GM12878 (cell line): ENCODE measurements at regions not wholly inside any gene's neighbourhood (a gene's known extent, or its start where the extent isn't known, plus 50 kb on each side); places are given as distances from the start of the nearest gene placed in this dataset.

Experiments
- ATAC-seq: fragments of 200-7000 bp; cut with Tn5 transposase; 3 replicates; pipeline ENCODE4 v1.9.1; 2020; ENCODE audit warnings: mild to moderate bottlenecking, moderate library complexity
- BruUV-seq: library from RNA; stranded (reverse); fragments of 400-500 nt; replicated peaks from 2 replicates; lab custom pipeline; 2021; lab: Mats Ljungman, UMichigan
- CTCF ChIA-PET: fragments of 300-600 bp; sonication (Branson Sonifier 250); formaldehyde crosslinking; extraction: SDS; loops from one replicate; lab custom pipeline; 2021; ENCODE audit warnings: inconsistent platforms; lab: Yijun Ruan, JAX
- POLR2A ChIA-PET: fragments of 350-600 bp; formaldehyde crosslinking; extraction: SDS; loops from one replicate; lab custom pipeline; 2021; ENCODE audit warnings: inconsistent platforms; lab: Charles Lee
- RAD21 ChIA-PET: fragments of 300-600 bp; sonication (Branson Sonifier 250); formaldehyde crosslinking; loops from one replicate; lab custom pipeline; 2023; ENCODE audit warnings: antibody characterized with exemption; ENCODE audit not compliant: unreplicated experiment; lab: Charles Lee
- SMC1A ChIA-PET: fragments of 300-600 bp; sonication (Branson Sonifier 250); formaldehyde crosslinking; loops from one replicate; lab custom pipeline; 2023; ENCODE audit not compliant: unreplicated experiment, uncharacterized antibody; lab: Charles Lee
- DNase-seq: peaks from one replicate; pipeline ENCODE4 v3.0.0-alpha.2; 2011; ENCODE audit warnings: low read depth, low spot score
- FAIRE-seq: peaks from 3 replicates; lab custom pipeline; 2011; peaks lifted over from hg19 to GRCh38; lab: Jason Lieb, UNC
- H2AFZ ChIP-seq: 2 replicates; pipeline ENCODE4 v1.6.0; 2011; ENCODE audit warnings: low read depth, low read length, control low read depth; ENCODE audit not compliant: control insufficient read depth
- H3K27ac ChIP-seq: 2 replicates; pipeline ENCODE4 v1.5.1; 2011; ENCODE audit warnings: control low read depth; ENCODE audit not compliant: control insufficient read depth, insufficient read depth
- H3K27me3 ChIP-seq, 2 experiments: replicated peaks in 1 of 2; 2 replicates each; pipeline versions ENCODE4 v1.6.0 to v1.6.1; 2011; ENCODE audit warnings: low read length in 1 of 2; ENCODE audit not compliant: control insufficient read depth in 2 of 2, insufficient read depth in 2 of 2
- H3K36me3 ChIP-seq, 2 experiments: 2 replicates each; pipeline ENCODE4 v1.5.1; 2011; ENCODE audit warnings: low read length in 1 of 2; ENCODE audit not compliant: control insufficient read depth in 2 of 2, insufficient read depth in 2 of 2
- H3K4me1 ChIP-seq: 2 replicates; pipeline ENCODE4 v1.6.1; 2011; ENCODE audit warnings: mild to moderate bottlenecking, low read length, moderate library complexity, mixed read lengths; ENCODE audit not compliant: control insufficient read depth, insufficient read depth
- H3K4me2 ChIP-seq: 2 replicates; pipeline ENCODE4 v1.6.0; 2011; ENCODE audit warnings: control low read depth; ENCODE audit not compliant: control insufficient read depth, insufficient read depth
- H3K4me3 ChIP-seq: fragments of 200-600 bp; sonication (generic); 2 replicates; pipeline ENCODE4 v1.5.1; 2016
- H3K79me2 ChIP-seq: 2 replicates; pipeline ENCODE4 v1.6.0; 2011; ENCODE audit warnings: low read length; ENCODE audit not compliant: control insufficient read depth, insufficient read depth
- H3K9ac ChIP-seq: 2 replicates; pipeline ENCODE4 v1.8.0; 2011; ENCODE audit warnings: low read length, control low read depth, mixed read lengths; ENCODE audit not compliant: control insufficient read depth, insufficient read depth
- H3K9me3 ChIP-seq: replicated peaks from 3 replicates; pipeline ENCODE4 v1.5.1; 2011; ENCODE audit warnings: mild to moderate bottlenecking, low read length; ENCODE audit not compliant: control insufficient read depth, insufficient read depth
- H4K20me1 ChIP-seq: 2 replicates; pipeline ENCODE4 v1.6.0; 2011; ENCODE audit not compliant: control insufficient read depth, insufficient read depth
- BCL11A ChIP-seq: IDR thresholded peaks from 2 replicates; pipeline ENCODE4 v1.6.1; 2011; ENCODE audit warnings: low read depth, low read length
- CREB1 ChIP-seq: IDR thresholded peaks from 2 replicates; pipeline ENCODE4 v1.6.1; 2012; ENCODE audit warnings: low read depth, mild to moderate bottlenecking, inconsistent platforms
- EED ChIP-seq: sonication (generic); IDR thresholded peaks from 2 replicates; pipeline ENCODE4 v1.6.1; 2016; ENCODE audit warnings: antibody characterized with exemption, low read depth
- FOS ChIP-seq: IDR thresholded peaks from 3 replicates; pipeline ENCODE4 v1.6.1; 2011; ENCODE audit warnings: borderline replicate concordance; ENCODE audit not compliant: insufficient read length; ENCODE audit errors: extremely low read depth
- HDGF ChIP-seq: fragments of 450-650 bp; IDR thresholded peaks from 2 replicates; pipeline ENCODE4 v1.6.1; 2016; ENCODE audit warnings: antibody characterized with exemption
- IKZF1 ChIP-seq: fragments of 450-650 bp; conservative IDR thresholded peaks from 2 replicates; pipeline ENCODE4 v1.6.1; 2017; ENCODE audit warnings: antibody characterized with exemption, mild to moderate bottlenecking
- LARP7 ChIP-seq: fragments of 450-650 bp; IDR thresholded peaks from 2 replicates; pipeline ENCODE4 v1.6.1; 2017; ENCODE audit warnings: mild to moderate bottlenecking
- MEF2A ChIP-seq: IDR thresholded peaks from 2 replicates; pipeline ENCODE4 v1.6.1; 2011; ENCODE audit warnings: low read depth, mild to moderate bottlenecking, low read length, moderate library complexity; ENCODE audit not compliant: insufficient read depth
- POLR2AphosphoS2 ChIP-seq: IDR thresholded peaks from 2 replicates; pipeline ENCODE4 v1.6.1; 2011; ENCODE audit warnings: low read depth, mild to moderate bottlenecking, low read length, improper control_type of control experiment, moderate library complexity
- RB1 ChIP-seq: fragments of 450-650 bp; formaldehyde crosslinking; IDR thresholded peaks from 2 replicates; pipeline ENCODE4 v1.6.1; 2017; ENCODE audit warnings: mild to moderate bottlenecking, borderline replicate concordance
- SMAD5 ChIP-seq: IDR thresholded peaks from 2 replicates; pipeline ENCODE4 v1.6.1; 2016; ENCODE audit warnings: antibody characterized with exemption, low read depth
- TAF1 ChIP-seq: IDR thresholded peaks from 2 replicates; pipeline ENCODE4 v1.6.1; 2011; ENCODE audit warnings: mild to moderate bottlenecking, low read depth, low read length, borderline replicate concordance
- ZNF207 ChIP-seq: fragments of 450-650 bp; IDR thresholded peaks from 2 replicates; pipeline ENCODE4 v1.6.1; 2014; ENCODE audit warnings: antibody characterized with exemption, mild to moderate bottlenecking, borderline replicate concordance
- ZNF274 ChIP-seq: IDR thresholded peaks from one replicate; pipeline ENCODE4 v1.8.0; 2011; ENCODE audit not compliant: insufficient read length, insufficient read depth
- WGBS: methylation state at CpG from one replicate; pipeline ENCODE4 v1.1.6; 2016; ENCODE audit warnings: low lambda C conversion rate; ENCODE audit not compliant: insufficient replicate concordance, insufficient coverage; ENCODE audit errors: missing lambda C conversion rate; 5-methylcytosine and 5-hydroxymethylcytosine counted together
- in situ Hi-C: fragments of 300-500 bp; cut with MboI; formaldehyde crosslinking; loops from 9 replicates; pipeline ENCODE4 v1.14.3; 2018; ENCODE audit warnings: mixed read lengths
- intact Hi-C: fragments of 100-400 bp; cut with micrococcal nuclease; formaldehyde crosslinking; loops from one replicate; pipeline ENCODE4 v1.14.2; 2022; ENCODE audit not compliant: unreplicated experiment
- TF ChIP-seq, protein P1 (sequence below): fragments of 450-650 bp; IDR thresholded peaks from 2 replicates; pipeline ENCODE4 v1.6.1; 2017; ENCODE audit warnings: low read depth, mild to moderate bottlenecking, moderate library complexity
- TF ChIP-seq, protein P2 (sequence below): fragments of 450-650 bp; IDR thresholded peaks from 2 replicates; pipeline ENCODE4 v1.6.1; 2016; ENCODE audit warnings: mild to moderate bottlenecking, moderate library complexity, borderline replicate concordance
- TF ChIP-seq, protein P3 (sequence below): fragments of 450-650 bp; IDR thresholded peaks from 2 replicates; pipeline ENCODE4 v1.6.1; 2017; ENCODE audit warnings: mild to moderate bottlenecking, moderate library complexity

DNA sequence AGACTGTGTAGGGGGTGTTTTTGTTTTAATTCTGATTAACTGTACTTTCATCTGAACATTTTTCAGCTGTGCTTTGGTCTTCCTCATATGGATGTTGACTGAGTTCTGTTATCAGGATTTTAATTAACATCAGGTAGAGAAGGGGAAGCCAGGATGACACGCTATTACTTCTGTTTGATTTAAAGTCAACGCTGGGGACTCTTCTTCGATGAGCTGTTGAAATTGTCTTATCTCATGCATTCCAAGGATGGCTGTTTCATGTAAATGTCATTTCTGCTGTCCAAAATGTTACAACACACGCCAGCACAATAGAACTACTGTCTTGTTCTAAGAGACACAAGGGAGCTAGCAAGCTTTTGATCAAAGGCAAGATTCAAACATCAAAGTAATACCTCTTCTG is 263.3 kb upstream of the CDH5 start:
- no peak overlapping the region for H3K27ac ChIP-seq
- ChIA-PET SMC1A (no interaction called here), RAD21 (no interaction called here), CTCF (interaction anchor here (0.8 kb wide), 1 partner anchor 167 kb away, joined by 3 read pairs; no protein-coding TSS in a partner anchor)
- no peaks in the 10 kb centered on the region for H3K36me3 ChIP-seq
- FAIRE-seq (no peak), DNase-seq (no peak), ATAC-seq (no peak)
- in situ Hi-C loops (no loop called here), intact Hi-C loops (no loop called here)
- no peaks in the 10 kb centered on the region for H3K9me3 ChIP-seq
- H2AFZ ChIP-seq = no peak overlapping the region
- 28% methylated on average over 4 of the region's 4 CpGs for WGBS
- no peaks in the 10 kb centered on the region for H4K20me1 ChIP-seq
- H3K9ac ChIP-seq = no peak overlapping the region
- H3K4me1 ChIP-seq = no peaks in the 10 kb centered on the region
- no peaks in the 10 kb centered on the region for H3K27me3 ChIP-seq
- no peak overlapping the region for H3K4me2 ChIP-seq
- H3K79me2 ChIP-seq = no peaks in the 10 kb centered on the region
- H3K4me3 ChIP-seq = no peak overlapping the region
- TF ChIP-seq, protein P1, sequence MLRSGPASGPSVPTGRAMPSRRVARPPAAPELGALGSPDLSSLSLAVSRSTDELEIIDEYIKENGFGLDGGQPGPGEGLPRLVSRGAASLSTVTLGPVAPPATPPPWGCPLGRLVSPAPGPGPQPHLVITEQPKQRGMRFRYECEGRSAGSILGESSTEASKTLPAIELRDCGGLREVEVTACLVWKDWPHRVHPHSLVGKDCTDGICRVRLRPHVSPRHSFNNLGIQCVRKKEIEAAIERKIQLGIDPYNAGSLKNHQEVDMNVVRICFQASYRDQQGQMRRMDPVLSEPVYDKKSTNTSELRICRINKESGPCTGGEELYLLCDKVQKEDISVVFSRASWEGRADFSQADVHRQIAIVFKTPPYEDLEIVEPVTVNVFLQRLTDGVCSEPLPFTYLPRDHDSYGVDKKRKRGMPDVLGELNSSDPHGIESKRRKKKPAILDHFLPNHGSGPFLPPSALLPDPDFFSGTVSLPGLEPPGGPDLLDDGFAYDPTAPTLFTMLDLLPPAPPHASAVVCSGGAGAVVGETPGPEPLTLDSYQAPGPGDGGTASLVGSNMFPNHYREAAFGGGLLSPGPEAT = no peak
- TF ChIP-seq ZNF207 = no peak
- no peak for TF ChIP-seq BCL11A
- no peak for TF ChIP-seq IKZF1
- no peak for TF ChIP-seq HDGF
- TF ChIP-seq TAF1 = no peak
- TF ChIP-seq EED = no peak
- no peak for TF ChIP-seq LARP7
- no peak for TF ChIP-seq RB1
- TF ChIP-seq, protein P2, sequence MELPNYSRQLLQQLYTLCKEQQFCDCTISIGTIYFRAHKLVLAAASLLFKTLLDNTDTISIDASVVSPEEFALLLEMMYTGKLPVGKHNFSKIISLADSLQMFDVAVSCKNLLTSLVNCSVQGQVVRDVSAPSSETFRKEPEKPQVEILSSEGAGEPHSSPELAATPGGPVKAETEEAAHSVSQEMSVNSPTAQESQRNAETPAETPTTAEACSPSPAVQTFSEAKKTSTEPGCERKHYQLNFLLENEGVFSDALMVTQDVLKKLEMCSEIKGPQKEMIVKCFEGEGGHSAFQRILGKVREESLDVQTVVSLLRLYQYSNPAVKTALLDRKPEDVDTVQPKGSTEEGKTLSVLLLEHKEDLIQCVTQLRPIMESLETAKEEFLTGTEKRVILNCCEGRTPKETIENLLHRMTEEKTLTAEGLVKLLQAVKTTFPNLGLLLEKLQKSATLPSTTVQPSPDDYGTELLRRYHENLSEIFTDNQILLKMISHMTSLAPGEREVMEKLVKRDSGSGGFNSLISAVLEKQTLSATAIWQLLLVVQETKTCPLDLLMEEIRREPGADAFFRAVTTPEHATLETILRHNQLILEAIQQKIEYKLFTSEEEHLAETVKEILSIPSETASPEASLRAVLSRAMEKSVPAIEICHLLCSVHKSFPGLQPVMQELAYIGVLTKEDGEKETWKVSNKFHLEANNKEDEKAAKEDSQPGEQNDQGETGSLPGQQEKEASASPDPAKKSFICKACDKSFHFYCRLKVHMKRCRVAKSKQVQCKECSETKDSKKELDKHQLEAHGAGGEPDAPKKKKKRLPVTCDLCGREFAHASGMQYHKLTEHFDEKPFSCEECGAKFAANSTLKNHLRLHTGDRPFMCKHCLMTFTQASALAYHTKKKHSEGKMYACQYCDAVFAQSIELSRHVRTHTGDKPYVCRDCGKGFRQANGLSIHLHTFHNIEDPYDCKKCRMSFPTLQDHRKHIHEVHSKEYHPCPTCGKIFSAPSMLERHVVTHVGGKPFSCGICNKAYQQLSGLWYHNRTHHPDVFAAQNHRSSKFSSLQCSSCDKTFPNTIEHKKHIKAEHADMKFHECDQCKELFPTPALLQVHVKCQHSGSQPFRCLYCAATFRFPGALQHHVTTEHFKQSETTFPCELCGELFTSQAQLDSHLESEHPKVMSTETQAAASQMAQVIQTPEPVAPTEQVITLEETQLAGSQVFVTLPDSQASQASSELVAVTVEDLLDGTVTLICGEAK = no peak
- TF ChIP-seq, protein P3, sequence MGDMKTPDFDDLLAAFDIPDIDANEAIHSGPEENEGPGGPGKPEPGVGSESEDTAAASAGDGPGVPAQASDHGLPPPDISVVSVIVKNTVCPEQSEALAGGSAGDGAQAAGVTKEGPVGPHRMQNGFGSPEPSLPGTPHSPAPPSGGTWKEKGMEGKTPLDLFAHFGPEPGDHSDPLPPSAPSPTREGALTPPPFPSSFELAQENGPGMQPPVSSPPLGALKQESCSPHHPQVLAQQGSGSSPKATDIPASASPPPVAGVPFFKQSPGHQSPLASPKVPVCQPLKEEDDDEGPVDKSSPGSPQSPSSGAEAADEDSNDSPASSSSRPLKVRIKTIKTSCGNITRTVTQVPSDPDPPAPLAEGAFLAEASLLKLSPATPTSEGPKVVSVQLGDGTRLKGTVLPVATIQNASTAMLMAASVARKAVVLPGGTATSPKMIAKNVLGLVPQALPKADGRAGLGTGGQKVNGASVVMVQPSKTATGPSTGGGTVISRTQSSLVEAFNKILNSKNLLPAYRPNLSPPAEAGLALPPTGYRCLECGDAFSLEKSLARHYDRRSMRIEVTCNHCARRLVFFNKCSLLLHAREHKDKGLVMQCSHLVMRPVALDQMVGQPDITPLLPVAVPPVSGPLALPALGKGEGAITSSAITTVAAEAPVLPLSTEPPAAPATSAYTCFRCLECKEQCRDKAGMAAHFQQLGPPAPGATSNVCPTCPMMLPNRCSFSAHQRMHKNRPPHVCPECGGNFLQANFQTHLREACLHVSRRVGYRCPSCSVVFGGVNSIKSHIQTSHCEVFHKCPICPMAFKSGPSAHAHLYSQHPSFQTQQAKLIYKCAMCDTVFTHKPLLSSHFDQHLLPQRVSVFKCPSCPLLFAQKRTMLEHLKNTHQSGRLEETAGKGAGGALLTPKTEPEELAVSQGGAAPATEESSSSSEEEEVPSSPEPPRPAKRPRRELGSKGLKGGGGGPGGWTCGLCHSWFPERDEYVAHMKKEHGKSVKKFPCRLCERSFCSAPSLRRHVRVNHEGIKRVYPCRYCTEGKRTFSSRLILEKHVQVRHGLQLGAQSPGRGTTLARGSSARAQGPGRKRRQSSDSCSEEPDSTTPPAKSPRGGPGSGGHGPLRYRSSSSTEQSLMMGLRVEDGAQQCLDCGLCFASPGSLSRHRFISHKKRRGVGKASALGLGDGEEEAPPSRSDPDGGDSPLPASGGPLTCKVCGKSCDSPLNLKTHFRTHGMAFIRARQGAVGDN = no peak
- no peak for TF ChIP-seq MEF2A
- TF ChIP-seq SMAD5 = no peak
- no peak for TF ChIP-seq CREB1
- TF ChIP-seq POLR2AphosphoS2 = no peak
- no peak for TF ChIP-seq ZNF274
- no peak for TF ChIP-seq FOS
- TF ChIP-seq, all 136 proteins: peak for 0
- POLR2A ChIA-PET = no interaction called here
- BruUV-seq = no TSS peak
